22Rv1 (cell line): ENCODE measurements at regions not wholly inside any gene's neighbourhood (a gene's known extent, or its start where the extent isn't known, plus 50 kb on each side); places are given as distances from the start of the nearest gene placed in this dataset.

Source experiments
- ZFX ChIP-seq: fragments of 450-650 bp; IDR thresholded peaks from 2 replicates; pipeline ENCODE4 v1.6.1; 2017; ENCODE audit warnings: antibody characterized with exemption, borderline replicate concordance
- TF ChIP-seq, protein P1 (sequence below): fragments of 450-650 bp; IDR thresholded peaks from 2 replicates; pipeline ENCODE4 v1.5.1; 2017; ENCODE audit warnings: mild to moderate bottlenecking

DNA sequence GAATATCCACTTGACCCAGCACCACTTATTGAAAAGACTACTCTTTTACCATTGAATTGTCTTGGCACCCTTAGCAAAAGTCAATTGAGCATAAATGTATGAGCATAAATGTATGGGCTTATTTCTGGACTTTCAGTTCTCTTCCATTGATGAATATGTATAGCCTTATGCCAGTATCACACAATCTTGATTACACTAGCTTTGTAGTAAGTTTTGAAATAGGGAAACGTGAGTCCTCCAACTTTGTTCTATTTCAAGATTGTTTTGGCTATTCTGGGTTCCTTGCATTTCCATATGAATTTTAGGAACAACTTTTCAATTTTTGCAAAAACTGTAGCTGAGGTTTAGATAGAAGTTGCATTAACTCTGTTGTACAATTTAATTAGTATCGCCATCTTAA is 601.0 kb downstream of the TLE1 start:
- TF ChIP-seq, protein P1, sequence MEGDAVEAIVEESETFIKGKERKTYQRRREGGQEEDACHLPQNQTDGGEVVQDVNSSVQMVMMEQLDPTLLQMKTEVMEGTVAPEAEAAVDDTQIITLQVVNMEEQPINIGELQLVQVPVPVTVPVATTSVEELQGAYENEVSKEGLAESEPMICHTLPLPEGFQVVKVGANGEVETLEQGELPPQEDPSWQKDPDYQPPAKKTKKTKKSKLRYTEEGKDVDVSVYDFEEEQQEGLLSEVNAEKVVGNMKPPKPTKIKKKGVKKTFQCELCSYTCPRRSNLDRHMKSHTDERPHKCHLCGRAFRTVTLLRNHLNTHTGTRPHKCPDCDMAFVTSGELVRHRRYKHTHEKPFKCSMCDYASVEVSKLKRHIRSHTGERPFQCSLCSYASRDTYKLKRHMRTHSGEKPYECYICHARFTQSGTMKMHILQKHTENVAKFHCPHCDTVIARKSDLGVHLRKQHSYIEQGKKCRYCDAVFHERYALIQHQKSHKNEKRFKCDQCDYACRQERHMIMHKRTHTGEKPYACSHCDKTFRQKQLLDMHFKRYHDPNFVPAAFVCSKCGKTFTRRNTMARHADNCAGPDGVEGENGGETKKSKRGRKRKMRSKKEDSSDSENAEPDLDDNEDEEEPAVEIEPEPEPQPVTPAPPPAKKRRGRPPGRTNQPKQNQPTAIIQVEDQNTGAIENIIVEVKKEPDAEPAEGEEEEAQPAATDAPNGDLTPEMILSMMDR, result no peak
- no peak for TF ChIP-seq ZFX
